ENCODE measurements at regions not wholly inside any gene's neighbourhood (a gene's known extent, or its start where the extent isn't known, plus 50 kb on each side); places are given as distances from the start of the nearest gene placed in this dataset.

DNA sequence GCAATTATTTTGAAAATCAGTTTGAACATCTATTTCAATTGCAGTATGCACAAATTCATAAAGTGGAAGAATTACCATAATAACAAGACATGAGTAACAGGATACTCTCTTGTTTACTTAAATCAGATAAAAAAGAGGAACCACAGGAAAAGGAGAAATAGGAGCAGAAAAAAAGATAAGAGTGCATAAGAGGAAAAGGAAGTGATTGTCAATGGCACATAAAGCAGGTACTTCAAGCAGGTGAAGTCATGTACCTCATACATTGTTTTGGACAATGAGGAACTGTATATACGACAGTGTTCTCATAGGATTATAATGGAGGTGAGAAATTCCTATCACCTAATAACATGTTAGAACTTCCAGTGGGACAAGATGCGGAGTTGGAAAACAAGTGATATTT is 334.5 kb upstream of the PCDH7 start:
- TF ChIP-seq CTCF (IDR thresholded peaks at IDR 0.05; ENCODE audit: borderline replicate concordance, extremely low read depth, insufficient read depth) = no peak
- intact Hi-C loops (cut with DNase I) = no loop called here
- Histone ChIP-seq H3K4me1 (ENCODE audit: control insufficient read depth in 2 of 3, insufficient read depth in 2 of 3, low read depth in 1 of 3, low read length in 3 of 3) (no peaks in the 10 kb centered on the region), H3K27me3 (ENCODE audit: control insufficient read depth, insufficient read depth, low read length) (no peaks in the 10 kb centered on the region), H3K4me3 (ENCODE audit: low read length in 3 of 3) (no peak overlapping the region), H3K36me3 (ENCODE audit: control insufficient read depth in 2 of 3, insufficient read depth in 3 of 3, low read length in 3 of 3) (no peaks in the 10 kb centered on the region), H3K9ac (ENCODE audit: low read length in 3 of 3) (no peak overlapping the region), H3K9me3 (ENCODE audit: control insufficient read depth in 2 of 3, insufficient read depth in 1 of 3, low read length in 3 of 3) (peaks cover 0 to 2% (median 0%) of the 10 kb centered on the region in 3 donors), H3K27ac (ENCODE audit: low read depth in 2 of 2, low read length in 2 of 2) (no peak overlapping the region)
- DNase-seq (no peak), FAIRE-seq (no peak)

DNA sequence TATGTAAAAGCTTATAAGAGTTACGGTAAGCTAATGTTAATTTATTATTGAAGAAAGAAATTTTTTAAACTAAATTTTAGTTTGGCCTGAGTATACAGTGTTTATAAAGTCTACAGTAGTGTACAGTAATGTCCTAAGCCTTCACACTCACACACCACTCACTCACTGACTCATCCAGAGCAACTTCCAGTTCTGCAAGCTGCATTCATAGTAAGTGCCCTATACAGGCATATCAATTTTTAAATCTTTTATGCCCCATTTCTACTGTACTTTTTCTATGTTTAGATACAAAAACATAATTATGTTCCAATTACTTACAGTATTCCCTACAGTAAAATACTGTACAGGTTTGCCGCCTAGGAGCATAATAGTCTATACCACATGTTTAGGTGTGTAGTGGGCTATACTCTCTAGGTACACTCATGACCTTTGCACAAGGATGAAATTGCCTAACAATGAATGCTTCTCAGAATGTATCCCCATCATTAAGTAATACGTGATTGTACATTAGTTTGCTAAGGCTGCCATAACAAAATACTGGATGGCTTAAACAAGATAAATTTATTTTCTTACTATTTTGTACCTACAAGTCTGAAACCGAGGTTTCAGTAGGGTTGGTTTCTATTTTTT is 333.8 kb upstream of the PCDH7 start:
- intact Hi-C loops (cut with DNase I) = no loop called here
- H3K27me3 ChIP-seq (ENCODE audit: control insufficient read depth, insufficient read depth, low read length) = no peaks in the 10 kb centered on the region
- no peak overlapping the region for H3K4me3 ChIP-seq (ENCODE audit: low read length in 3 of 3)
- no peaks in the 10 kb centered on the region for H3K4me1 ChIP-seq (ENCODE audit: control insufficient read depth in 2 of 3, insufficient read depth in 2 of 3, low read depth in 1 of 3, low read length in 3 of 3)
- no peak for FAIRE-seq
- no peak for DNase-seq
- no peaks in the 10 kb centered on the region for H3K36me3 ChIP-seq (ENCODE audit: control insufficient read depth in 2 of 3, insufficient read depth in 3 of 3, low read length in 3 of 3)
- no peak overlapping the region for H3K9ac ChIP-seq (ENCODE audit: low read length in 3 of 3)
- no peak overlapping the region for H3K27ac ChIP-seq (ENCODE audit: low read depth in 2 of 2, low read length in 2 of 2)
- H3K9me3 ChIP-seq (ENCODE audit: control insufficient read depth in 2 of 3, insufficient read depth in 1 of 3, low read length in 3 of 3) = peaks cover 0 to 2% (median 0%) of the 10 kb centered on the region in 3 donors
- no peak for TF ChIP-seq CTCF (IDR thresholded peaks at IDR 0.05; ENCODE audit: borderline replicate concordance, extremely low read depth, insufficient read depth)

DNA sequence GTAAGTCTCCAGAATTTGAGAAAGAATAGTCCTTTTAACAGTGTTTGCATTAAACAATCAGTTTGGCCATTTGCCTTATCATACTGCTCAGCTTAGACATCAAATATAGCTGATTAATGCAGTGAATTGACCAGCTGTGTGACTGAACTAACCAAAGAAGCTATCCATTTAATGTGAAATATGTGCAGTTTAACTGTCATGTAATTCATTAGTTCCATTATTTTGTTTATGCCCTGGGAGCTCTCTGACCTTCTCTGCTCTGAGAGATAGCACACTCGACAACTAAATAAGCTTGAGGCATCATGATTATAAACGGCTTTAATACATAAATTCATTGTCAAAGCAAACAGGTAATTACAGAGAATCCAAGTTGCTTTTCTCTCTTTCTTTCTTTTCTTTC is 324.3 kb upstream of the PCDH7 start:
- Histone ChIP-seq H3K27ac (ENCODE audit: low read depth in 2 of 2, low read length in 2 of 2) (no peak overlapping the region), H3K4me1 (ENCODE audit: control insufficient read depth in 2 of 3, insufficient read depth in 2 of 3, low read depth in 1 of 3, low read length in 3 of 3) (no peaks in the 10 kb centered on the region), H3K9me3 (ENCODE audit: control insufficient read depth in 2 of 3, insufficient read depth in 1 of 3, low read length in 3 of 3) (peaks cover 0 to 7% (median 0%) of the 10 kb centered on the region in 3 donors), H3K9ac (ENCODE audit: low read length in 3 of 3) (no peak overlapping the region), H3K4me3 (ENCODE audit: low read length in 3 of 3) (no peak overlapping the region), H3K27me3 (ENCODE audit: control insufficient read depth, insufficient read depth, low read length) (no peaks in the 10 kb centered on the region), H3K36me3 (ENCODE audit: control insufficient read depth in 2 of 3, insufficient read depth in 3 of 3, low read length in 3 of 3) (no peaks in the 10 kb centered on the region)
- TF ChIP-seq CTCF (IDR thresholded peaks at IDR 0.05; ENCODE audit: borderline replicate concordance, extremely low read depth, insufficient read depth) = no peak
- DNase-seq (no peak), FAIRE-seq (no peak)
- intact Hi-C loops (cut with DNase I) = no loop called here
